NB4 (cell line): ENCODE measurements at regions not wholly inside any gene's neighbourhood (a gene's known extent, or its start where the extent isn't known, plus 50 kb on each side); places are given as distances from the start of the nearest gene placed in this dataset.

Source experiments
- TF ChIP-seq, protein P1 (sequence below): IDR thresholded peaks from one replicate; pipeline ENCODE4 v1.5.1; 2012; ENCODE audit warnings: low read depth, low read length
- TF ChIP-seq, protein P2 (sequence below): IDR thresholded peaks from 2 replicates; pipeline ENCODE4 v1.6.1; 2011; ENCODE audit warnings: low read depth, low read length

DNA sequence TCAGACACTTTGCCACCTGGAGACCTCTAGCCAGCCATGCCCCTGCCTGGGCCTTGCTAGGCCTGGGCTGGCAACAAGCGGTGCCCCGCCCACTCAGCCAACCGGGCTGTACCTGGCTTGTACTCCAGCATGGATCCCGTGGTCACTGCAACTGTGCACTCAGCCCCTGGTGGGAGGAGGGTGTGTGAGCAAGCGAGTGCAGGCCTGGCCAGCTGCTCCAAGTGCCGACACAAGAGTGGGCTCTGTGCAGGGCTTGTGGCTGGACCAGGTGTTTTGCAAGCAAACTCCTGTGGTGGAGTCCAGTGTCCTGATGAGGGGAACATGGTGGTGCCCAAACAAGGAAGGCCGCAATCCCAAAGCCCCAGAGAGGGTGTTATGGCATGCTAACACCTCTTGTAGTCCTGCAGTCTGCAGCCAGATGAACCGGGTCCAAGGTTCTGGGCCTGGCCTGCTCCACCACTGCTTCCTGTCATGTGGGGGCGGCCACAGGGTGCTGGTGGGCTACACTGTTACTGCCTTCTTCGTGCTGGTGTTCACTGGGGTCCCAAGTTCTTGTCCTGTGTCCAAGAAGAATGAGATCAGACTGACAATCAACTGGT lies 60.1 kb upstream of the CD28 start:
- TF ChIP-seq, protein P1, sequence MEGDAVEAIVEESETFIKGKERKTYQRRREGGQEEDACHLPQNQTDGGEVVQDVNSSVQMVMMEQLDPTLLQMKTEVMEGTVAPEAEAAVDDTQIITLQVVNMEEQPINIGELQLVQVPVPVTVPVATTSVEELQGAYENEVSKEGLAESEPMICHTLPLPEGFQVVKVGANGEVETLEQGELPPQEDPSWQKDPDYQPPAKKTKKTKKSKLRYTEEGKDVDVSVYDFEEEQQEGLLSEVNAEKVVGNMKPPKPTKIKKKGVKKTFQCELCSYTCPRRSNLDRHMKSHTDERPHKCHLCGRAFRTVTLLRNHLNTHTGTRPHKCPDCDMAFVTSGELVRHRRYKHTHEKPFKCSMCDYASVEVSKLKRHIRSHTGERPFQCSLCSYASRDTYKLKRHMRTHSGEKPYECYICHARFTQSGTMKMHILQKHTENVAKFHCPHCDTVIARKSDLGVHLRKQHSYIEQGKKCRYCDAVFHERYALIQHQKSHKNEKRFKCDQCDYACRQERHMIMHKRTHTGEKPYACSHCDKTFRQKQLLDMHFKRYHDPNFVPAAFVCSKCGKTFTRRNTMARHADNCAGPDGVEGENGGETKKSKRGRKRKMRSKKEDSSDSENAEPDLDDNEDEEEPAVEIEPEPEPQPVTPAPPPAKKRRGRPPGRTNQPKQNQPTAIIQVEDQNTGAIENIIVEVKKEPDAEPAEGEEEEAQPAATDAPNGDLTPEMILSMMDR = no peak
- TF ChIP-seq, protein P2, sequence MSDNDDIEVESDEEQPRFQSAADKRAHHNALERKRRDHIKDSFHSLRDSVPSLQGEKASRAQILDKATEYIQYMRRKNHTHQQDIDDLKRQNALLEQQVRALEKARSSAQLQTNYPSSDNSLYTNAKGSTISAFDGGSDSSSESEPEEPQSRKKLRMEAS = no peak
